ENCODE measurements at regions not wholly inside any gene's neighbourhood (a gene's known extent, or its start where the extent isn't known, plus 50 kb on each side); places are given as distances from the start of the nearest gene placed in this dataset.

DNA sequence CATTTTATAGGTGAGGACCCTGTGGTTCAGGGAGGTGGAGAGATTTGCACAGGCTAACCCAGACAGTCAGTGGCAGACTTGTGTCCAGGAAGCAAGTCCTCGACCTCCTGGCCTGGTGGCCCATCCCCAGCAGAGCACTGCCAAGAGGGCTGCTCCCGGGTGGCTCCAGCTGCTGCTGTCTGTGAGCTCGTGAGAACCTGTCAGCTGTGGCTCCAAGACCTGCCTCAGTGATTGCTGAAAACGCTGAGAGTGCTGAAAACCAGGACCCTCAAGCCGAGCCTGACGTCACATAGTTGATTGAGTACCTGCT is 74.2 kb downstream of the RTL9 start:
- no peaks in the 10 kb centered on the region for H3K9me3 ChIP-seq
- POLR2A ChIA-PET = no interaction called here
- TF ChIP-seq TEAD4 (IDR thresholded peaks at IDR 0.05; ENCODE audit: borderline replicate concordance, insufficient read depth) = no peak
- TF ChIP-seq RXRA (IDR thresholded peaks at IDR 0.05; ENCODE audit: borderline replicate concordance, low read depth) = no peak
- no peak for TF ChIP-seq JUND (IDR thresholded peaks at IDR 0.05)
- TF ChIP-seq NRF1 (IDR thresholded peaks at IDR 0.05; ENCODE audit: low read depth, low read length) = no peak
- TF ChIP-seq RCOR1 (IDR thresholded peaks at IDR 0.05; ENCODE audit: low read length) = no peak
- TF ChIP-seq MEF2A (IDR thresholded peaks at IDR 0.05; ENCODE audit: borderline replicate concordance, low read depth) = no peak
- TF ChIP-seq EP300 (IDR thresholded peaks at IDR 0.05; ENCODE audit: borderline replicate concordance in 1 of 2, low read depth in 1 of 2, low read length in 1 of 2) = no peak
- TF ChIP-seq, protein P1, sequence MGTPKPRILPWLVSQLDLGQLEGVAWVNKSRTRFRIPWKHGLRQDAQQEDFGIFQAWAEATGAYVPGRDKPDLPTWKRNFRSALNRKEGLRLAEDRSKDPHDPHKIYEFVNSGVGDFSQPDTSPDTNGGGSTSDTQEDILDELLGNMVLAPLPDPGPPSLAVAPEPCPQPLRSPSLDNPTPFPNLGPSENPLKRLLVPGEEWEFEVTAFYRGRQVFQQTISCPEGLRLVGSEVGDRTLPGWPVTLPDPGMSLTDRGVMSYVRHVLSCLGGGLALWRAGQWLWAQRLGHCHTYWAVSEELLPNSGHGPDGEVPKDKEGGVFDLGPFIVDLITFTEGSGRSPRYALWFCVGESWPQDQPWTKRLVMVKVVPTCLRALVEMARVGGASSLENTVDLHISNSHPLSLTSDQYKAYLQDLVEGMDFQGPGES (IDR thresholded peaks at IDR 0.05; ENCODE audit: low read depth, low read length) = no peak
- TF ChIP-seq CHD2 (IDR thresholded peaks at IDR 0.05; ENCODE audit: low read length, partially characterized antibody) = no peak
- TF ChIP-seq, protein P2, sequence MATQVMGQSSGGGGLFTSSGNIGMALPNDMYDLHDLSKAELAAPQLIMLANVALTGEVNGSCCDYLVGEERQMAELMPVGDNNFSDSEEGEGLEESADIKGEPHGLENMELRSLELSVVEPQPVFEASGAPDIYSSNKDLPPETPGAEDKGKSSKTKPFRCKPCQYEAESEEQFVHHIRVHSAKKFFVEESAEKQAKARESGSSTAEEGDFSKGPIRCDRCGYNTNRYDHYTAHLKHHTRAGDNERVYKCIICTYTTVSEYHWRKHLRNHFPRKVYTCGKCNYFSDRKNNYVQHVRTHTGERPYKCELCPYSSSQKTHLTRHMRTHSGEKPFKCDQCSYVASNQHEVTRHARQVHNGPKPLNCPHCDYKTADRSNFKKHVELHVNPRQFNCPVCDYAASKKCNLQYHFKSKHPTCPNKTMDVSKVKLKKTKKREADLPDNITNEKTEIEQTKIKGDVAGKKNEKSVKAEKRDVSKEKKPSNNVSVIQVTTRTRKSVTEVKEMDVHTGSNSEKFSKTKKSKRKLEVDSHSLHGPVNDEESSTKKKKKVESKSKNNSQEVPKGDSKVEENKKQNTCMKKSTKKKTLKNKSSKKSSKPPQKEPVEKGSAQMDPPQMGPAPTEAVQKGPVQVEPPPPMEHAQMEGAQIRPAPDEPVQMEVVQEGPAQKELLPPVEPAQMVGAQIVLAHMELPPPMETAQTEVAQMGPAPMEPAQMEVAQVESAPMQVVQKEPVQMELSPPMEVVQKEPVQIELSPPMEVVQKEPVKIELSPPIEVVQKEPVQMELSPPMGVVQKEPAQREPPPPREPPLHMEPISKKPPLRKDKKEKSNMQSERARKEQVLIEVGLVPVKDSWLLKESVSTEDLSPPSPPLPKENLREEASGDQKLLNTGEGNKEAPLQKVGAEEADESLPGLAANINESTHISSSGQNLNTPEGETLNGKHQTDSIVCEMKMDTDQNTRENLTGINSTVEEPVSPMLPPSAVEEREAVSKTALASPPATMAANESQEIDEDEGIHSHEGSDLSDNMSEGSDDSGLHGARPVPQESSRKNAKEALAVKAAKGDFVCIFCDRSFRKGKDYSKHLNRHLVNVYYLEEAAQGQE (IDR thresholded peaks at IDR 0.05; ENCODE audit: low read depth, low read length) = no peak
- no peak for TF ChIP-seq TCF12 (IDR thresholded peaks at IDR 0.05)
- TF ChIP-seq ELF1 (IDR thresholded peaks at IDR 0.05) = no peak
- TF ChIP-seq NFIC (IDR thresholded peaks at IDR 0.05; ENCODE audit: borderline replicate concordance) = no peak
- no peak for TF ChIP-seq TAF1 (IDR thresholded peaks at IDR 0.05; ENCODE audit: borderline replicate concordance, low read depth, low read length)
- no peak for TF ChIP-seq FOXJ3 (CRISPR knock-in tag; IDR thresholded peaks at IDR 0.05)
- no peak for TF ChIP-seq EZH2phosphoT487 (IDR thresholded peaks at IDR 0.05; ENCODE audit: borderline replicate concordance, low read depth)
- no peak for TF ChIP-seq RFX5 (IDR thresholded peaks at IDR 0.05; ENCODE audit: low read length)
- TF ChIP-seq FOSL2 (IDR thresholded peaks at IDR 0.05; ENCODE audit: borderline replicate concordance, low read depth) = no peak
- H3K4me2 ChIP-seq = no peak overlapping the region
- no peaks in the 10 kb centered on the region for H3K9me2 ChIP-seq
- H2AFZ ChIP-seq (ENCODE audit: low read depth) = no peak overlapping the region
- CTCF ChIA-PET = interaction anchor here (0.6 to 1.8 kb wide), 4 partner anchors 11 to 17 kb away, joined by 3 to 6 read pairs (median 3); no protein-coding TSS in a partner anchor
- no peaks in the 10 kb centered on the region for H3K36me3 ChIP-seq (replicated peaks in 1 of 2; ENCODE audit: control insufficient read depth in 1 of 2, insufficient read depth in 2 of 2, low read length in 1 of 2)
- no peaks in the 10 kb centered on the region for H4K20me1 ChIP-seq (ENCODE audit: insufficient read depth)
- H3K4me1 ChIP-seq (ENCODE audit: control insufficient read depth in 1 of 2, insufficient read depth in 2 of 2, low read depth in 1 of 2, low read length in 1 of 2) = peaks cover 0 to 7% of the 10 kb centered on the region in 2 experiments; a peak in 1 of 4 replicates
- no peak overlapping the region for H3K4me3 ChIP-seq (ENCODE audit: low read depth in 2 of 2, low read length in 1 of 2)
- no peaks in the 10 kb centered on the region for H3F3A ChIP-seq (replicated peaks; ENCODE audit: insufficient read depth)
- no peak for DNase-seq
- H3K27me3 ChIP-seq (ENCODE audit: insufficient read depth) = peaks cover 40% of the 10 kb centered on the region; the same call in 1 of the 2 replicates
- 24% methylated on average over 3 of the region's 6 CpGs for WGBS (ENCODE audit: low lambda C conversion rate)
- no peak overlapping the region for H3K9ac ChIP-seq
- no peaks in the 10 kb centered on the region for H3K79me2 ChIP-seq (ENCODE audit: insufficient read depth)
- H3K27ac ChIP-seq (ENCODE audit: low read depth in 2 of 2, low read length in 1 of 2) = no peak overlapping the region
